H9 (cell line): ENCODE measurements at regions not wholly inside any gene's neighbourhood (a gene's known extent, or its start where the extent isn't known, plus 50 kb on each side); places are given as distances from the start of the nearest gene placed in this dataset.

Experiments used
- DNase-seq: peaks from one replicate; pipeline ENCODE4 v3.0.0-alpha.2; 2017
- H2AFZ ChIP-seq: one replicate; pipeline ENCODE4 v1.6.1; 2013; ENCODE audit warnings: mild to moderate bottlenecking, low read length, control low read depth, moderate library complexity
- H2AK5ac ChIP-seq: 2 replicates; pipeline ENCODE4 v1.6.1; 2013; ENCODE audit warnings: low read length, control low read depth, mixed read lengths; ENCODE audit not compliant: insufficient read length
- H2BK120ac ChIP-seq: one replicate; pipeline ENCODE4 v1.6.1; 2013; ENCODE audit warnings: low read depth, mild to moderate bottlenecking, low read length, control low read depth, inconsistent platforms; ENCODE audit not compliant: poor library complexity, severe bottlenecking
- H2BK12ac ChIP-seq: 2 replicates; pipeline ENCODE4 v1.6.1; 2013; ENCODE audit warnings: low read length, control low read depth, mixed read lengths, low read depth; ENCODE audit not compliant: insufficient read length
- H2BK15ac ChIP-seq: 2 replicates; pipeline ENCODE4 v1.6.1; 2013; ENCODE audit warnings: low read depth, low read length, control low read depth
- H2BK20ac ChIP-seq: one replicate; pipeline ENCODE4 v1.6.1; 2013; ENCODE audit warnings: low read depth, mild to moderate bottlenecking, low read length, control low read depth, inconsistent platforms; ENCODE audit not compliant: poor library complexity, severe bottlenecking
- H2BK5ac ChIP-seq: 2 replicates; pipeline ENCODE4 v1.6.1; 2013; ENCODE audit warnings: low read length, control low read depth, mixed read lengths; ENCODE audit not compliant: insufficient read length
- H3K14ac ChIP-seq: 2 replicates; pipeline ENCODE4 v1.6.1; 2013; ENCODE audit warnings: low read length, control low read depth; ENCODE audit not compliant: insufficient read depth
- H3K18ac ChIP-seq: 2 replicates; pipeline ENCODE4 v1.6.1; 2013; ENCODE audit warnings: low read depth, mild to moderate bottlenecking, mixed read lengths, low read length, control low read depth; ENCODE audit not compliant: insufficient read length
- H3K23ac ChIP-seq: 2 replicates; pipeline ENCODE4 v1.6.1; 2013; ENCODE audit warnings: low read length, control low read depth, mixed read lengths, low read depth; ENCODE audit not compliant: insufficient read length
- H3K23me2 ChIP-seq: 2 replicates; pipeline ENCODE4 v1.6.1; 2013; ENCODE audit warnings: low read depth, mild to moderate bottlenecking, mixed read lengths, low read length, control low read depth; ENCODE audit not compliant: insufficient read length, poor library complexity, severe bottlenecking
- H3K27ac ChIP-seq: 2 replicates; pipeline ENCODE4 v1.5.1; 2013; ENCODE audit warnings: low read length, control low read depth, mixed read lengths, low read depth; ENCODE audit not compliant: insufficient read length
- H3K27me3 ChIP-seq: 2 replicates; pipeline ENCODE4 v1.6.1; 2013; ENCODE audit warnings: low read length, control low read depth, inconsistent platforms; ENCODE audit not compliant: insufficient read depth
- H3K4ac ChIP-seq: 2 replicates; pipeline ENCODE4 v1.6.1; 2013; ENCODE audit warnings: low read depth, mild to moderate bottlenecking, control low read depth, inconsistent platforms, low read length, moderate library complexity
- H3K4me1 ChIP-seq: 2 replicates; pipeline ENCODE4 v1.6.1; 2013; ENCODE audit warnings: low read length, control low read depth, inconsistent platforms; ENCODE audit not compliant: insufficient read depth
- H3K4me2 ChIP-seq: 2 replicates; pipeline ENCODE4 v1.6.1; 2013; ENCODE audit warnings: low read length, control low read depth, mixed read lengths; ENCODE audit not compliant: insufficient read length, insufficient read depth
- H3K56ac ChIP-seq: 2 replicates; pipeline ENCODE4 v1.6.1; 2013; ENCODE audit warnings: low read depth, mild to moderate bottlenecking, mixed read lengths, low read length, control low read depth; ENCODE audit not compliant: insufficient read length
- H3K79me1 ChIP-seq: 2 replicates; pipeline ENCODE4 v1.6.1; 2013; ENCODE audit warnings: low read depth, mild to moderate bottlenecking, moderate library complexity, low read length, control low read depth, inconsistent platforms; ENCODE audit not compliant: insufficient read depth, poor library complexity, severe bottlenecking
- H3K79me2 ChIP-seq: 2 replicates; pipeline ENCODE4 v1.6.1; 2013; ENCODE audit warnings: low read length, control low read depth, inconsistent platforms; ENCODE audit not compliant: insufficient read depth
- H3K9ac ChIP-seq: 2 replicates; pipeline ENCODE4 v1.6.1; 2013; ENCODE audit warnings: low read length, control low read depth, mixed read lengths; ENCODE audit not compliant: insufficient read length; ENCODE audit errors: extremely low read depth
- H3K9me3 ChIP-seq: one replicate; pipeline ENCODE4 v1.6.1; 2013; ENCODE audit warnings: low read depth, low read length, inconsistent platforms; ENCODE audit not compliant: control insufficient read depth
- H3T11ph ChIP-seq: one replicate; pipeline ENCODE4 v1.6.1; 2013; ENCODE audit warnings: mild to moderate bottlenecking, low read length, control low read depth, inconsistent platforms
- H4K20me1 ChIP-seq: one replicate; pipeline ENCODE4 v1.6.1; 2013; ENCODE audit not compliant: control insufficient read depth, insufficient read length, insufficient read depth
- H4K5ac ChIP-seq: 2 replicates; pipeline ENCODE4 v1.6.1; 2013; ENCODE audit warnings: low read depth, mild to moderate bottlenecking, mixed read lengths, low read length, control low read depth; ENCODE audit not compliant: insufficient read length
- H4K8ac ChIP-seq: replicated peaks from 2 replicates; pipeline ENCODE4 v1.6.1; 2013; ENCODE audit warnings: low read length, control low read depth, mixed read lengths, low read depth; ENCODE audit not compliant: insufficient read length
- H4K91ac ChIP-seq: 2 replicates; pipeline ENCODE4 v1.6.1; 2013; ENCODE audit warnings: low read depth, mild to moderate bottlenecking, moderate library complexity, mixed read lengths, low read length, control low read depth; ENCODE audit not compliant: insufficient read length
- H3K27ac Mint-ChIP-seq, 3 experiments: 2 replicates in 2 of 3; 3 replicates in 1 of 3; pipeline ENCODE4 v1.8.0; 2020 to 2021; ENCODE audit warnings: mixed read lengths in 3 of 3, mild to moderate bottlenecking in 1 of 3, moderate library complexity in 1 of 3
- H3K27me3 Mint-ChIP-seq: 2 replicates; pipeline ENCODE4 v1.8.0; 2021; ENCODE audit warnings: low read depth, mild to moderate bottlenecking, moderate library complexity, mixed read lengths
- H3K36me3 Mint-ChIP-seq, 3 experiments: 2 replicates in 2 of 3; 3 replicates in 1 of 3; pipeline ENCODE4 v1.8.0; 2020 to 2021; ENCODE audit warnings: low read depth in 3 of 3, mixed read lengths in 3 of 3; ENCODE audit not compliant: insufficient read depth in 1 of 3
- H3K4me1 Mint-ChIP-seq, 2 experiments: 2 replicates each; pipeline ENCODE4 v1.8.0; 2020; ENCODE audit warnings: mixed read lengths in 2 of 2
- H3K4me3 Mint-ChIP-seq, 2 experiments: 2 replicates in 1 of 2; 3 replicates in 1 of 2; pipeline ENCODE4 v1.8.0; 2020 to 2021; ENCODE audit warnings: mild to moderate bottlenecking in 2 of 2, mixed read lengths in 2 of 2, moderate library complexity in 1 of 2
- H3K9me3 Mint-ChIP-seq, 2 experiments: 2 replicates in 1 of 2; 3 replicates in 1 of 2; pipeline ENCODE4 v1.8.0; 2020; ENCODE audit warnings: mild to moderate bottlenecking in 2 of 2, mixed read lengths in 2 of 2, moderate library complexity in 1 of 2
- CTCF ChIP-seq: fragments of 200-600 bp; sonication (generic); conservative IDR thresholded peaks from 3 replicates; pipeline ENCODE4 v1.8.0; 2021; ENCODE audit warnings: antibody characterized with exemption, mild to moderate bottlenecking
- WGBS: extraction: QIAGEN DNeasy Blood & Tissue Kit; methylation state at CpG from one replicate; pipeline ENCODE4 v1.1.7; 2013; ENCODE audit warnings: missing lambda C conversion rate, low lambda C conversion rate, mixed read lengths; ENCODE audit not compliant: insufficient read length; ENCODE audit errors: extremely low coverage; 5-methylcytosine and 5-hydroxymethylcytosine counted together

DNA sequence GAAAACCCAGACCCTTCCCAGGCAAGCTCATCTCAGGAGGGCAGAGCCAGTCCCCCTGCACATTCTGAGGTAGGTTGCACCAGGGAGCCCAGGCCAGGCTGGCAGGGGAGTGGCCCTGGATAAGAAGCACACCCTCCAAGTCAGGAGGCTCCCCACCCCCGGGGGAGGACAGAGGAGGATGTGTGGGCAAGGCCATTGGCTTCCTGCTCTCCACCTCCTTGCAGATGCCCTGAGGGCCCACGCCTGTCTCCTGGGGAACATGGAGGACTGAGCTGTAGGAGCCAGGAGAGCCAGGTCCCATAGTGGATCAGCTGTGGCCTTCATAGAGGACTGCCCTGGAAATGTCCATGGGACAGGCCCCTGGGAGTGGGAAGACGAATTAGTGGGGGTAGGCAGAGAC is 126.7 kb downstream of the IRF8 start:
- no peak overlapping the region for H3K27ac ChIP-seq
- no peak overlapping the region for H2AK5ac ChIP-seq
- H3K4me1 ChIP-seq = no peaks in the 10 kb centered on the region
- H2BK20ac ChIP-seq = no peak overlapping the region
- H3K23me2 ChIP-seq = no peaks in the 10 kb centered on the region
- peaks cover 0 to 6% of the 10 kb centered on the region in 2 experiments; a peak in 3 of 4 replicates for H3K4me1 Mint-ChIP-seq
- peaks cover 0 to 8% (median 3%) of the 10 kb centered on the region in 3 experiments; a peak in 4 of 7 replicates for H3K36me3 Mint-ChIP-seq
- H3K79me2 ChIP-seq = no peaks in the 10 kb centered on the region
- H3K9me3 Mint-ChIP-seq = peaks cover 19% of the 10 kb centered on the region in 2 experiments
- H3K23ac ChIP-seq = no peak overlapping the region
- no peak overlapping the region for H3K27ac Mint-ChIP-seq
- H2BK12ac ChIP-seq = no peak overlapping the region
- no peak overlapping the region for H3K9ac ChIP-seq
- DNase-seq = no peak
- H3K9me3 ChIP-seq = peaks cover 4% of the 10 kb centered on the region
- H2BK15ac ChIP-seq = no peak overlapping the region
- no peak overlapping the region for H4K5ac ChIP-seq
- no peaks in the 10 kb centered on the region for H4K20me1 ChIP-seq
- H3K14ac ChIP-seq = peak overlapping the region; percentile 20; the same call in 1 of the 2 replicates
- H2BK5ac ChIP-seq = no peak overlapping the region
- H3T11ph ChIP-seq = no peak overlapping the region
- H3K27me3 Mint-ChIP-seq = peaks cover 57% of the 10 kb centered on the region
- H2AFZ ChIP-seq = no peak overlapping the region
- no peaks in the 10 kb centered on the region for H3K79me1 ChIP-seq
- no peak overlapping the region for H4K8ac ChIP-seq
- H3K27me3 ChIP-seq = no peaks in the 10 kb centered on the region
- H2BK120ac ChIP-seq = no peak overlapping the region
- no peak overlapping the region for H3K18ac ChIP-seq
- TF ChIP-seq CTCF = no peak
- no peak overlapping the region for H3K56ac ChIP-seq
- H3K4me2 ChIP-seq = no peak overlapping the region
- no peak overlapping the region for H4K91ac ChIP-seq
- WGBS = no CpG with 5 or more reads among the region's 3 CpGs
- no peak overlapping the region for H3K4me3 Mint-ChIP-seq
- no peak overlapping the region for H3K4ac ChIP-seq
